KMS-11 (cell line): ENCODE measurements at regions not wholly inside any gene's neighbourhood (a gene's known extent, or its start where the extent isn't known, plus 50 kb on each side); places are given as distances from the start of the nearest gene placed in this dataset.

ENCODE experiments used
- H2AFZ ChIP-seq: fragments of 200-600 bp; sonication (generic); 2 replicates; pipeline ENCODE4 v1.6.1; 2016; ENCODE audit warnings: antibody characterized with exemption, mixed run types, low read depth
- H3K27ac ChIP-seq: fragments of 200-600 bp; sonication (generic); 2 replicates; pipeline ENCODE4 v1.6.1; 2016; ENCODE audit warnings: mild to moderate bottlenecking, mixed run types
- H3K27me3 ChIP-seq: fragments of 200-600 bp; sonication (generic); 2 replicates; pipeline ENCODE4 v1.6.1; 2017; ENCODE audit warnings: mild to moderate bottlenecking, low read depth, mixed run types, moderate library complexity; ENCODE audit not compliant: insufficient read depth
- H3K36me3 ChIP-seq: fragments of 200-600 bp; sonication (generic); 2 replicates; pipeline ENCODE4 v1.6.1; 2017; ENCODE audit warnings: mild to moderate bottlenecking, mixed run types; ENCODE audit not compliant: insufficient read depth
- H3K4me1 ChIP-seq: fragments of 200-600 bp; sonication (generic); 2 replicates; pipeline ENCODE4 v1.6.1; 2016; ENCODE audit warnings: mild to moderate bottlenecking, low read depth, mixed run types; ENCODE audit not compliant: poor library complexity, severe bottlenecking
- H3K4me2 ChIP-seq: fragments of 200-600 bp; sonication (generic); 2 replicates; pipeline ENCODE4 v1.7.0; 2016; ENCODE audit warnings: mild to moderate bottlenecking, mixed run types
- H3K4me3 ChIP-seq: fragments of 200-600 bp; sonication (generic); IDR thresholded peaks from 2 replicates; pipeline ENCODE4 v1.6.1; 2017; ENCODE audit warnings: low read depth, low read length, mixed read lengths; ENCODE audit not compliant: insufficient read depth
- H3K79me2 ChIP-seq: fragments of 200-600 bp; sonication (generic); 2 replicates; pipeline ENCODE4 v1.6.1; 2016; ENCODE audit warnings: low read depth, mixed run types; ENCODE audit not compliant: insufficient read depth
- H3K9ac ChIP-seq: fragments of 200-600 bp; sonication (generic); 2 replicates; pipeline ENCODE4 v1.6.1; 2016; ENCODE audit warnings: mild to moderate bottlenecking, mixed run types
- H4K20me1 ChIP-seq: fragments of 200-600 bp; sonication (generic); 2 replicates; pipeline ENCODE4 v1.6.1; 2016; ENCODE audit warnings: mild to moderate bottlenecking, mixed run types; ENCODE audit not compliant: insufficient read depth
- CTCF ChIP-seq: fragments of 200-600 bp; sonication (generic); conservative IDR thresholded peaks from 2 replicates; pipeline ENCODE4 v1.6.1; 2017; ENCODE audit warnings: low read depth, mild to moderate bottlenecking, antibody characterized with exemption, low read length, moderate library complexity, mixed read lengths

DNA sequence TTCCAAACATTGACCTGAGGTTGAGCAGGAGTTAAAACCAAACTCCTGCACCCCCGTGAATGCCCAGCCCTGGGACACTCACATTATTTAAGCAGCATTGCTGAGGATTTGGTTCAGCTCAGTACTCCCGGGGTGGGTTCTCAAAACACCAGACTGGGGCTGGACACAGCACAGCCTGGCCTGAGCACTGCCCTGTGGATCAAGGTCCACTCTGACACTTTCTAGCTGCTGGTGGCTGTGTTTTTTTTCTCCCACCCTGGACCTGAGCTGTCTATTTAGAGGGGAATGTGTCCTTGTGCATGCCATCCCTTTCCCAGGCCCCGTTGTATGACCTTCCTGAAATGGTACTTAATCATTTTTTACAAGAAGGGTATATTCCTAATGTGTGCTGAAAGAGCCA, 94.7 kb upstream of the GJB6 start:
- Histone ChIP-seq H3K79me2 (no peaks in the 10 kb centered on the region), H3K9ac (no peak overlapping the region), H3K27ac (no peak overlapping the region), H4K20me1 (no peaks in the 10 kb centered on the region), H3K36me3 (no peaks in the 10 kb centered on the region), H3K4me2 (no peak overlapping the region), H3K27me3 (no peaks in the 10 kb centered on the region), H2AFZ (no peak overlapping the region), H3K4me3 (no peak overlapping the region), H3K4me1 (no peaks in the 10 kb centered on the region)
- no peak for TF ChIP-seq CTCF

GRCh38 chr13:20326276-20326675, 94.2 kb upstream of the GJB6 start:
- Histone ChIP-seq H3K4me2 (no peak overlapping the region), H4K20me1 (no peaks in the 10 kb centered on the region), H3K27ac (no peak overlapping the region), H3K9ac (no peak overlapping the region), H3K4me1 (no peaks in the 10 kb centered on the region), H3K79me2 (no peaks in the 10 kb centered on the region), H3K4me3 (no peak overlapping the region), H3K36me3 (no peaks in the 10 kb centered on the region), H2AFZ (no peak overlapping the region), H3K27me3 (no peaks in the 10 kb centered on the region)
- no peak for TF ChIP-seq CTCF

DNA sequence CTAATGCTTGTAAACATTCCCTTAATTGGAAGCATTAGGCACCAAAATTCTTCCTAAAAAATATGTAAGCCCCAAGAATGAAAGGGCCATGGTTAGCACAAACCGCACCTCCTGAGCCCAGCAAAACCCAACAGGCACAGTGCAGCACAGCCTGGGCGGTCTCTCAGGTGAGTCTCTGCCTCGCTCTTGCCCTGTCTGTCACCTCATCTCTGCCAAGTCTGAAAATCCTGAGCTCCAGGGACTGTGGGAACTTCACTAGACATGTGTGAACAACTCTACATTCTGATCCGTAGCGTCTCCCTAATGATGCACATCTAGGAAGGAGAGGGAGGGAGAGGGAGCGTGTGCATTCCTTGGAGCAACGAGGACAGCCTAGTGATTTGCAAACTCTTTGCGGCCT, 88.8 kb upstream of the GJB6 start:
- H2AFZ ChIP-seq: no peak overlapping the region
- H3K4me1 ChIP-seq: no peaks in the 10 kb centered on the region
- H3K9ac ChIP-seq: no peak overlapping the region
- TF ChIP-seq CTCF: no peak
- no peaks in the 10 kb centered on the region for H3K27me3 ChIP-seq
- H4K20me1 ChIP-seq: no peaks in the 10 kb centered on the region
- no peak overlapping the region for H3K27ac ChIP-seq
- no peak overlapping the region for H3K4me2 ChIP-seq
- no peak overlapping the region for H3K4me3 ChIP-seq
- H3K79me2 ChIP-seq: no peaks in the 10 kb centered on the region
- H3K36me3 ChIP-seq: no peaks in the 10 kb centered on the region

- Histone ChIP-seq H3K36me3 (no peaks in the 10 kb centered on the region), H3K27me3 (no peaks in the 10 kb centered on the region), H3K9ac (no peak overlapping the region), H3K27ac (no peak overlapping the region), H3K4me1 (no peaks in the 10 kb centered on the region), H2AFZ (no peak overlapping the region), H3K4me3 (no peak overlapping the region), H4K20me1 (no peaks in the 10 kb centered on the region), H3K79me2 (no peaks in the 10 kb centered on the region), H3K4me2 (no peak overlapping the region)
- TF ChIP-seq CTCF: no peak
Observed at GRCh38 chr13:20313896-20314295, 81.8 kb upstream of the GJB6 start.

DNA sequence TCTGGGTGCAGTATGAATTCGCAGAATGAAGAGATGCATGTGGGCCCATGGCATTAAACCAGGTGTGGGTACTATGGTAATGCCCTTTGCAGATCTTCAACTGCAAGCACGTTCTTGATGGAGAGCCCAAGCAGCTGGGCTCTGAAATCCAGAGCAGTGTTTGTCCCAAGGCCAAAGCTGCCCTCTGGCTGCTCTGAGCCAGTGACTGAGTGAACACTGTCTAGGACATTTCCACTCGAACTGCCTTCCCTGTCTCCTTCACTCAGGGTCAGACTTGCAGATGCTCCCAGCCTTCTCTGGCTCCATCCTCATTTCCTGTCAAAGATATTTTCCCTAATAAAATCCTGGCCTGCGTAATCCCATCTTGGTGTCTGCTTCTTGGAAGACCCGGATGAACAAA, 80.2 kb upstream of the GJB6 start:
- H3K27ac ChIP-seq: no peak overlapping the region
- no peak overlapping the region for H3K9ac ChIP-seq
- H3K4me3 ChIP-seq: no peak overlapping the region
- no peaks in the 10 kb centered on the region for H3K36me3 ChIP-seq
- H4K20me1 ChIP-seq: no peaks in the 10 kb centered on the region
- H3K79me2 ChIP-seq: no peaks in the 10 kb centered on the region
- H3K4me2 ChIP-seq: no peak overlapping the region
- H3K27me3 ChIP-seq: no peaks in the 10 kb centered on the region
- TF ChIP-seq CTCF: no peak
- no peaks in the 10 kb centered on the region for H3K4me1 ChIP-seq
- no peak overlapping the region for H2AFZ ChIP-seq
